K562 (cell line): ENCODE measurements at regions not wholly inside any gene's neighbourhood (a gene's known extent, or its start where the extent isn't known, plus 50 kb on each side); places are given as distances from the start of the nearest gene placed in this dataset.

Experiments
- ATAC-seq: fragments of 200-7000 bp; cut with Tn5 transposase; 3 replicates; pipeline ENCODE4 v1.9.1; 2020; ENCODE audit warnings: moderate library complexity
- BruUV-seq: library from RNA; stranded (reverse); fragments of 400-500 nt; replicated peaks from 2 replicates; lab custom pipeline; 2021; lab: Mats Ljungman, UMichigan
- CTCF ChIA-PET: fragments of 300-600 bp; formaldehyde crosslinking; extraction: SDS; loops from one replicate; lab custom pipeline; 2021; ENCODE audit warnings: low intra/inter-chr PET ratio; lab: Yijun Ruan, JAX
- POLR2A ChIA-PET: fragments of 300-600, 350-650 bp; sonication (Branson Sonifier 250); formaldehyde crosslinking; extraction: SDS; loops from one replicate; lab custom pipeline; 2021; ENCODE audit warnings: antibody characterized with exemption, inconsistent platforms; lab: Yijun Ruan, JAX
- DNase-seq, 4 experiments: peaks; one replicate each; pipeline versions ENCODE4 v3.0.0 to v3.0.0-alpha.2; 2011 to 2018; ENCODE audit warnings: low spot score in 3 of 4, mixed read lengths in 3 of 4; ENCODE audit errors: extremely low read depth in 1 of 4
- FAIRE-seq: peaks from 2 replicates; lab custom pipeline; 2011; peaks lifted over from hg19 to GRCh38; lab: Jason Lieb, UNC
- H2AFZ ChIP-seq: 2 replicates; pipeline ENCODE4 v1.6.0; 2011; ENCODE audit warnings: low read depth, low read length, control low read depth, inconsistent platforms
- H3K27ac ChIP-seq: fragments of 200-600 bp; 3 replicates; pipeline ENCODE4 v1.8.0; 2011; ENCODE audit warnings: low read depth, mild to moderate bottlenecking, control low read depth, inconsistent platforms, low read length, moderate library complexity, mixed read lengths; ENCODE audit errors: extremely low read depth
- H3K27me3 ChIP-seq, 2 experiments: fragments of 300-600 bp in 1 of 2; 2 replicates in 1 of 2; 3 replicates in 1 of 2; pipeline versions ENCODE4 v1.6.0 to v1.8.0; 2011; ENCODE audit warnings: inconsistent platforms in 2 of 2, low read length in 2 of 2, mild to moderate bottlenecking in 1 of 2, mixed read lengths in 1 of 2, moderate library complexity in 1 of 2; ENCODE audit not compliant: control insufficient read depth in 2 of 2, insufficient read depth in 2 of 2
- H3K36me3 ChIP-seq: fragments of 300-600 bp; 3 replicates; pipeline ENCODE4 v1.8.0; 2011; ENCODE audit warnings: mild to moderate bottlenecking, low read length, inconsistent platforms; ENCODE audit not compliant: control insufficient read depth, insufficient read depth
- H3K4me1 ChIP-seq, 2 experiments: fragments of 200-600 bp in 1 of 2; replicated peaks in 1 of 2; 2 replicates in 1 of 2; 3 replicates in 1 of 2; pipeline versions ENCODE4 v1.5.1 to v1.8.0; 2011; ENCODE audit warnings: inconsistent platforms in 2 of 2, low read length in 2 of 2, mild to moderate bottlenecking in 1 of 2, mixed read lengths in 1 of 2, moderate library complexity in 1 of 2; ENCODE audit not compliant: control insufficient read depth in 2 of 2, insufficient read depth in 2 of 2
- H3K4me2 ChIP-seq: 2 replicates; pipeline ENCODE4 v1.6.1; 2011; ENCODE audit warnings: low read length, control low read depth, inconsistent platforms, mixed read lengths; ENCODE audit not compliant: insufficient read depth
- H3K4me3 ChIP-seq: fragments of 200-600 bp; sonication (generic), shearing (Covaris generic); 2 replicates; pipeline ENCODE4 v1.5.1; 2016; ENCODE audit warnings: control low read depth, inconsistent platforms
- H3K79me2 ChIP-seq: fragments of 200-600 bp; 3 replicates; pipeline ENCODE4 v1.8.0; 2011; ENCODE audit warnings: low read length, inconsistent platforms; ENCODE audit not compliant: control insufficient read depth, insufficient read depth
- H3K9ac ChIP-seq, 2 experiments: 2 replicates each; pipeline versions ENCODE4 v1.6.0 to v1.6.1; 2011; ENCODE audit warnings: low read depth in 2 of 2, low read length in 2 of 2, control low read depth in 1 of 2, inconsistent platforms in 1 of 2, mild to moderate bottlenecking in 1 of 2, mixed read lengths in 1 of 2; ENCODE audit not compliant: insufficient read depth in 1 of 2
- H3K9me1 ChIP-seq: one replicate; pipeline ENCODE4 v1.6.0; 2011; ENCODE audit warnings: inconsistent platforms, mild to moderate bottlenecking, low read length, moderate library complexity; ENCODE audit not compliant: control insufficient read depth, insufficient read depth
- H3K9me3 ChIP-seq: replicated peaks from 2 replicates; pipeline ENCODE4 v1.5.1; 2011; ENCODE audit warnings: low read depth, low read length, inconsistent platforms; ENCODE audit not compliant: control insufficient read depth, insufficient read depth
- H4K20me1 ChIP-seq: replicated peaks from 2 replicates; pipeline ENCODE4 v1.6.1; 2011; ENCODE audit warnings: low read length, inconsistent platforms, mixed read lengths; ENCODE audit not compliant: control insufficient read depth, insufficient read depth
- ATF1 ChIP-seq, 2 experiments: fragments of 450-650 bp in 1 of 2; IDR thresholded peaks; 2 replicates each; pipeline ENCODE4 v1.6.1; 2016; ENCODE audit warnings: missing compliant biosample characterization in 1 of 2, missing genetic modification characterization in 1 of 2
- C11orf30 ChIP-seq: fragments of 450-650 bp; IDR thresholded peaks from 2 replicates; pipeline ENCODE4 v1.6.1; 2016; ENCODE audit warnings: low read depth, mild to moderate bottlenecking
- DIDO1 ChIP-seq: fragments of 450-650 bp; IDR thresholded peaks from 2 replicates; pipeline ENCODE4 v1.6.1; 2016; ENCODE audit warnings: low read depth, missing biosample characterization, missing genetic modification characterization
- KDM5B ChIP-seq: fragments of 200-600 bp; sonication (generic); IDR thresholded peaks from 2 replicates; pipeline ENCODE4 v1.6.1; 2012; ENCODE audit warnings: low read depth, mild to moderate bottlenecking, moderate library complexity, low read length, control low read depth, inconsistent platforms; ENCODE audit not compliant: insufficient replicate concordance
- MAFG ChIP-seq: fragments of 450-650 bp; conservative IDR thresholded peaks from 2 replicates; pipeline ENCODE4 v1.6.1; 2016; ENCODE audit warnings: missing genetic modification characterization, missing compliant biosample characterization
- NCOA1 ChIP-seq: fragments of 450-650 bp; IDR thresholded peaks from 2 replicates; pipeline ENCODE4 v1.6.1; 2016; ENCODE audit warnings: low read depth
- NR2C2 ChIP-seq, 2 experiments: fragments of 200-800 bp in 1 of 2; sonication (Bioruptor generic) in 1 of 2; sonication (generic) in 1 of 2; formaldehyde crosslinking in 1 of 2; IDR thresholded peaks; 2 replicates each; pipeline versions ENCODE4 v1.6.1 to v1.8.0; 2016 to 2022; ENCODE audit warnings: mild to moderate bottlenecking in 1 of 2, missing compliant biosample characterization in 1 of 2, missing genetic modification characterization in 1 of 2, missing genetic modification reagents in 1 of 2
- POLR3A ChIP-seq: IDR thresholded peaks from 2 replicates; pipeline ENCODE4 v1.6.1; 2011; ENCODE audit warnings: borderline replicate concordance, mild to moderate bottlenecking, moderate library complexity; ENCODE audit not compliant: insufficient read length, insufficient read depth; ENCODE audit errors: extremely low read depth
- RBM34 ChIP-seq: fragments of 200-400 bp; formaldehyde crosslinking; IDR thresholded peaks from 2 replicates; pipeline ENCODE4 v1.6.1; 2018; ENCODE audit warnings: low read length, borderline replicate concordance; ENCODE audit not compliant: insufficient read depth
- RFX1 ChIP-seq: fragments of 450-650 bp; IDR thresholded peaks from 2 replicates; pipeline ENCODE4 v1.6.1; 2016; ENCODE audit warnings: mild to moderate bottlenecking, moderate library complexity
- ZNF316 ChIP-seq: fragments of 450-650 bp; IDR thresholded peaks from 2 replicates; pipeline ENCODE4 v1.6.1; 2016
- ZNF511 ChIP-seq: sonication (generic); formaldehyde crosslinking; IDR thresholded peaks from 2 replicates; pipeline ENCODE4 v1.8.0; 2022; ENCODE audit warnings: mild to moderate bottlenecking, missing genetic modification reagents
- ZNF79 ChIP-seq: fragments of 250-450 bp; sonication (Bioruptor Pico); IDR thresholded peaks from 2 replicates; pipeline ENCODE4 v1.4.0; 2020; ENCODE audit warnings: low read depth, mild to moderate bottlenecking, moderate library complexity
- WGBS: fragments of 100-300 bp; shearing (Covaris generic); methylation state at CpG from one replicate; pipeline ENCODE4 v1.1.6; 2016; ENCODE audit warnings: low coverage, mixed read lengths; ENCODE audit not compliant: insufficient coverage; ENCODE audit errors: missing lambda C conversion rate; 5-methylcytosine and 5-hydroxymethylcytosine counted together
- in situ Hi-C: fragments of 300-500 bp; cut with MboI; formaldehyde crosslinking; loops from 4 replicates; pipeline ENCODE4 v1.15.0; 2018; ENCODE audit warnings: inconsistent platforms, mixed read lengths
- intact Hi-C: fragments of 100-400 bp; cut with micrococcal nuclease; formaldehyde crosslinking; loops from 2 replicates; pipeline ENCODE4 v1.14.2; 2022
- TF ChIP-seq, protein P1 (sequence below), 3 experiments: fragments of 200-800 bp in 1 of 3; sonication (Bioruptor generic) in 1 of 3; sonication (generic) in 1 of 3; formaldehyde crosslinking in 1 of 3; IDR thresholded peaks; 2 replicates each; pipeline versions ENCODE4 v1.6.1 to v1.8.0; 2016 to 2022; ENCODE audit warnings: mild to moderate bottlenecking in 2 of 3, missing compliant biosample characterization in 2 of 3, missing genetic modification characterization in 2 of 3, missing genetic modification reagents in 1 of 3

DNA sequence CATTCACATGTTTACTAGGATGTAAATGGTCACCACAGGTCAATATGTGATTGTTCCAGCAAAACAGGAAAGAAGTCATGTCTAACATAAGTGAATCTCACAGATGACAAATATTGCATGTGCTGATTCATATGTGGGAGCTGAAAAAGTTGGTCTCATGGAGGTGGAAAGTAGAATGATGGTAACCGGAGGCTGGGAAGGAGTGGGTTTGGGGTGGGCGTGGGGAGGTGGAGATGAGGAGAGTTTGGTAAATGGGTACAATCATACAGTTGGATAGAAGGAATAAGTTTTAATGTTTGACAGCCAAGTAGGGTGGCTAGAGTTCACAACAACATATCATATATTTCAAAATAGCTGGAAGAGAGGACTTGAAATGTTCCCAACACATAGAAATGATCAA, 83.8 kb upstream of the RANBP3L start (continued):
- TF ChIP-seq, protein P1, sequence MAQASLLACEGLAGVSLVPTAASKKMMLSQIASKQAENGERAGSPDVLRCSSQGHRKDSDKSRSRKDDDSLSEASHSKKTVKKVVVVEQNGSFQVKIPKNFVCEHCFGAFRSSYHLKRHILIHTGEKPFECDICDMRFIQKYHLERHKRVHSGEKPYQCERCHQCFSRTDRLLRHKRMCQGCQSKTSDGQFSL (CRISPR knock-in tag; IDR thresholded peaks at IDR 0.05) = no peak
- TF ChIP-seq, protein P1 (tag; IDR thresholded peaks at IDR 0.05) = no peak
- TF ChIP-seq, all 486 proteins: peak for 0

DNA sequence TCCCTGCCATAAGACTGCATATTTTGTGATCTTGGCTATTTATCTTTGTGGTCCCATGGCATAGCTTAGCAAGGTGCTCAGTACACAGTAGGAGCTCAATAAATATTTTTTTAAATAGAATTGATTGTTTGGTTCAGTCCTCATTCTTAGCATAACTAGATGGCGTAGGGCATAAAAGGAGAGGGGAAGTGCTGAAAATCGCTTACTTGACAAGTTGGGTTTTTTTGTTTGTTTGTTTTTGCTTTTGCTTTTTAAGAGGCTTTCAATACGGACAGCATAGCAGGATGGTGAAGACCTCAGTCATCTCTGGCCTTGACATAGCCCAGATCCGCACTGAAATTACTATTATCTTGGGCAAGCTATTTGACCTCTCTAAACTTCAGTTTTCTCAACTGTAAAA, 86.6 kb upstream of the RANBP3L start:
- no peaks in the 10 kb centered on the region for H3K9me3 ChIP-seq
- peaks cover 0 to 7% of the 10 kb centered on the region in 2 experiments; a peak in 2 of 5 replicates for H3K27me3 ChIP-seq
- H3K36me3 ChIP-seq = no peaks in the 10 kb centered on the region
- WGBS = 47% methylated on average over 4 of the region's 4 CpGs
- no peaks in the 10 kb centered on the region for H3K9me1 ChIP-seq
- POLR2A ChIA-PET = interaction anchor here (1.1 to 4.2 kb wide), 3 partner anchors 11 to 147 kb away, joined by 3 to 15 read pairs (median 4); partner anchors contain the start of gene NADK2
- intact Hi-C loops (no loop called here), in situ Hi-C loops (no loop called here)
- H3K4me3 ChIP-seq = no peak overlapping the region
- ATAC-seq = no peak
- no peak overlapping the region for H3K9ac ChIP-seq
- H3K79me2 ChIP-seq = no peaks in the 10 kb centered on the region
- CTCF ChIA-PET = no interaction called here
- DNase-seq = no peak
- FAIRE-seq = no peak
- H3K27ac ChIP-seq = no peak overlapping the region
- H3K4me2 ChIP-seq = no peak overlapping the region
- TF ChIP-seq ZNF511 (CRISPR knock-in tag) (no peak), POLR3A (no peak), RBM34 (no peak), RFX1 (no peak), C11orf30 (peak; percentile 27; the same call in 1 of the 2 replicates), ATF1 (CRISPR knock-in tag; IDR thresholded peaks at IDR 0.05) (no peak), ATF1 (tag; IDR thresholded peaks at IDR 0.05) (no peak), KDM5B (no peak), MAFG (tag) (peak; percentile 41; the same call in 1 of the 2 replicates), NR2C2 (CRISPR knock-in tag; IDR thresholded peaks at IDR 0.05) (no peak), NR2C2 (tag; IDR thresholded peaks at IDR 0.05) (no peak), NCOA1 (no peak), DIDO1 (no peak), ZNF79 (CRISPR knock-in tag) (no peak), ZNF316 (peak; percentile 61)
- TF ChIP-seq, protein P1 (CRISPR knock-in tag; IDR thresholded peaks at IDR 0.05) = no peak
- TF ChIP-seq, protein P1 (tag; IDR thresholded peaks at IDR 0.05) = no peak
- TF ChIP-seq, all 486 proteins: peak for 3
- H2AFZ ChIP-seq = 0 out of 2 replicates have a peak overlapping the region, but pooled peaks have one; percentile 84
- BruUV-seq = no TSS peak
- no peaks in the 10 kb centered on the region; a peak in 2 of 5 replicates for H3K4me1 ChIP-seq
- no peaks in the 10 kb centered on the region for H4K20me1 ChIP-seq
